Spinal cord (tissue), 9 donors: ENCODE measurements at regions not wholly inside any gene's neighbourhood (a gene's known extent, or its start where the extent isn't known, plus 50 kb on each side); places are given as distances from the start of the nearest gene placed in this dataset.
A peak's percentile ranks its signal among the peaks of the same experiment; 100 is the strongest.
"Not testable (repeated sequence)": the region's sequence is repeated elsewhere in the genome, so short reads cannot be mapped to it uniquely, and the experiment has no call there.

ENCODE experiments used
- DNase-seq, 6 donors: peaks; one replicate each; pipeline versions ENCODE4 v3.0.0 to v3.0.0-alpha.2; 2013 to 2015; ENCODE audit warnings: low spot score in 6 of 6, low read depth in 4 of 6
- H3K27ac ChIP-seq: one replicate; pipeline ENCODE4 v1.5.1; 2013; ENCODE audit warnings: low read depth, low read length, control low read depth
- H3K27me3 ChIP-seq: one replicate; pipeline ENCODE4 v1.6.1; 2013; ENCODE audit warnings: low read length; ENCODE audit not compliant: control insufficient read depth, insufficient read depth
- H3K36me3 ChIP-seq: one replicate; pipeline ENCODE4 v1.6.1; 2013; ENCODE audit warnings: low read length; ENCODE audit not compliant: control insufficient read depth, insufficient read depth
- H3K4me1 ChIP-seq: one replicate; pipeline ENCODE4 v1.6.1; 2013; ENCODE audit warnings: low read length; ENCODE audit not compliant: control insufficient read depth, insufficient read depth
- H3K4me3 ChIP-seq: one replicate; pipeline ENCODE4 v1.5.1; 2013; ENCODE audit warnings: low read depth, low read length, control low read depth
- H3K9me3 ChIP-seq: one replicate; pipeline ENCODE4 v1.6.1; 2013; ENCODE audit warnings: low read length; ENCODE audit not compliant: control insufficient read depth, insufficient read depth
- WGBS: methylation state at CpG from one replicate; pipeline ENCODE4 v1.1.5; 2013; ENCODE audit warnings: missing lambda C conversion rate; ENCODE audit not compliant: insufficient coverage; 5-methylcytosine and 5-hydroxymethylcytosine counted together
- donor health status: healthy.

DNA sequence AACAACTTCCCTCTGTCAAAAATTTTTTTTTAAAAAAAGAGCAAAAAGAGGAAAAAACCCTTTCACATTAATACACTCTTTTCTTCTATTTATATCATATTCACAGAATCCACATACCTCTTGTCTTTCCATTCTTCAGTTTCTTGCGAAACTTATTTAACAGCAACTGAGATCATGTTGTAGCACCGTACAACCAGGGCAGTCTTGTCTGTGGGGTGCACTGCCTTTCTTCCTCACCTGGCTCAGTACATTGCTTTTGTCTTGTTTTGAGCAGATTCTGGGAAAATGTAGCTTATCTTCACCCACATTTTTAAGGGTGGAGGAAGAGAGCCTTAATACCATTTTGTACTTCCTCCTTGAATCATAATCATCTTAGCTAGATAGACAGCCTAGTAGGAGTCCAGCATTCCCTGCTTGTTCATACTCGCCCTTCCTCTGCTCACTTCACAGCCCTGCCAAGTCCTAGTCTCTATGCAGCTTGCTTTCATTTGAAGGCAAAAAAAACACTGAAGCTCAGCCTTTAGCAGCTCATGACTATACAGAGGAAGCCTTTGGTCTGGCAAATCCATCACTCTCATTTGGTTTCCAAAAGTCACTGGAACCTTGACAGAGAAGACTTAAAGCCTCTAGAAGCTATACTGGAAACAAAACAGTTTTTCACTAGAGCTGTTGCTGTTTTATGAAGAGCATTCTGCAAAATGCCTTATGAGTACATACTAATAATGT, 140.6 kb upstream of the BANK1 start:
- H3K27me3 ChIP-seq, result no peaks in the 10 kb centered on the region
- H3K4me1 ChIP-seq, result no peaks in the 10 kb centered on the region
- no peaks in the 10 kb centered on the region for H3K9me3 ChIP-seq
- WGBS, result 65% methylated on average over 2 of the region's 3 CpGs
- H3K4me3 ChIP-seq, result no peak overlapping the region
- no peak overlapping the region for H3K27ac ChIP-seq
- DNase-seq, result peak; percentile 8 to 64 (median 16)
- no peaks in the 10 kb centered on the region for H3K36me3 ChIP-seq

DNA sequence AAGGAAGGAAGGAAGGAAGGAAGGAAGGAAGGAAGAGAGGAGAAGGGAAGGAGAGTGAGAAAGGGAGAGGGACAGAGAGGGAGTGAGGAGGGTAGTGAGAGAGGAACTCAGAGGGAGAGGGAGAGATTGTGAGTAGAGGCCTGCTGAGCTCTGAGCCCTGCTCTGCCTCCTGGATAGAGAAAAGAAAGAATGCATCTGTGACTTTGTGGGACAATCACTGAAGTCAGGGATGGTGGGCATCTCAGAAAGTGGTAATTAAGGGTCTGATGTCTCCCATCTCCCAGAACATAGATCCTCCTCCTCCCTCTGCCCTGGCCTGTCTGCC, 142.9 kb upstream of the BANK1 start:
- no peaks in the 10 kb centered on the region for H3K4me1 ChIP-seq

DNA sequence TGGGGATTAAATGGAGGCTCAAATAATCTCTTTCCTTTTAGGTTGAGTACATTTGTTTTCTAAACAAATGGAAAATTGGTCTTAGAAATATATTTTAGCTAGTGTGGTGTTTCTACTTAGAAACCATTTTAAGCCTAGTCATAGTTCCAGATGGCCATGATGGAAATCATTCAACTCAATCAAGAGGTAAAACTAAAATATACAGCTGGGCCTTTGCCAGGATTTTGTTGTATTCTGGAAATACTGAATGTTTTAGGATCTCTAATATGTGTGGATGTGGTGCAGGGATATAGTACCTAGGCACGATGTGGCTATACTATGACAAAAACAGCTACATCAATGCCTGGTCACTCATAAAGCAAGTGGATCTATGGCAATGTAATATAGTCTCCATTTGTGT, 146.0 kb upstream of the BANK1 start:
- H3K4me3 ChIP-seq, result no peak overlapping the region
- no CpG with 5 or more reads among the region's 1 CpG for WGBS
- H3K4me1 ChIP-seq, result no peaks in the 10 kb centered on the region
- H3K9me3 ChIP-seq, result no peaks in the 10 kb centered on the region
- no peaks in the 10 kb centered on the region for H3K36me3 ChIP-seq
- DNase-seq, result no peak
- no peak overlapping the region for H3K27ac ChIP-seq
- no peaks in the 10 kb centered on the region for H3K27me3 ChIP-seq

More for the DNA sequence above, 142.9 kb upstream of the BANK1 start:
- Histone ChIP-seq H3K27ac (no peak overlapping the region), H3K9me3 (no peaks in the 10 kb centered on the region), H3K36me3 (no peaks in the 10 kb centered on the region), H3K27me3 (no peaks in the 10 kb centered on the region), H3K4me3 (no peak overlapping the region)
- DNase-seq, result no peak

DNA sequence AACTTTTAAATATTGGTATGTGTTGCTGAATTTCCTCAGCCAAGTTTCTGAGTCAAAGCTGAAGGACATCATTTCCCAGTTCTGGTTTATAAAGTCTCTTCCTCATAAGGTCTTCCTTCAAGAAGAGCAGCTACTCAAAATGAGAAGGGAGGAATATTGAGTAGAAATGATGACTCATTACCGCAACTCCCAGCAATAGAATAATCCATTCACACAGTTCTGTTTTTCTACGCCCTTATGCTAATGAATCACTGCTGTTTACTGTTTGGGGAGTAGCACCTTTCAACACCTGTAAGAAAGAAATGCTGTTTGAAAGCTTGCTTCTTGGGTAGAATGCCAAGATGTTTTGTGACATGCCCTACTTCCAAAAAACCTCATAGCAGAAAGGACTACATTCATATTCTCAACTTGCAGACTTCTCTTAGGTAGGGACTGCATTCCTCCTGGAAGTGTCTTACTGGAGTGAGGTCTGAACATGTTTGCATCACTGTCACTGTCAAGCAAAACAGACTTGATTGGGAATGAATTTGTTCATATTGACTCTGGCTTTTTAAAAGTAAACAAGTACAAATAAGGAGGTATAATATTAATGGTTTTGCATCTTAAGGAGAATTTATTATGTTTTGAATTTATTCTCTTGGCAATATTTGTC, 147.2 kb upstream of the BANK1 start:
- no peak for DNase-seq
- Histone ChIP-seq H3K9me3 (no peaks in the 10 kb centered on the region), H3K4me1 (no peaks in the 10 kb centered on the region), H3K27ac (no peak overlapping the region), H3K27me3 (no peaks in the 10 kb centered on the region), H3K36me3 (no peaks in the 10 kb centered on the region), H3K4me3 (no peak overlapping the region)
- WGBS, result no CpG with 5 or more reads among the region's 2 CpGs

DNA sequence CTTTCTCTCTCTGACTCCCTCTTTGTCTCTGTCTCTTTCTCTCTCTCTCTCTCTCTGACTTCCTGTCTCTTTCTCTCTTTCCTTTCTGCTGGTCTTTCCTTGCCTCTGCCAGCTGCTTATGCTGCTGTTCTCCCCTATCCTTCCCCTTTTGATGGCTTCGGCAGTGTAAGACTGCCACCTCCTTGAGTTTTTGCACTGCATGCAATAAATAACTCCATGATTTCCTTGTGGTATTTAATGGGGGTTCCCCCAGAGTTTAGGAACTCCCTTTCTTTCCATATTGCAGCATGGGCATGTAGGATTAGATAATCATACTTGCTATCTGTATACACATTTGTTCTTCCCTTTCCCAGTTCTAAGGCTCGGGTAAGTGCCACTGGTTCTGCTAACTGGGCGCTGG, 157.8 kb upstream of the BANK1 start:
- not testable (repeated sequence) for H3K27ac ChIP-seq, H3K4me3 ChIP-seq, H3K9me3 ChIP-seq, H3K36me3 ChIP-seq, DNase-seq, H3K4me1 ChIP-seq, H3K27me3 ChIP-seq
- WGBS, result no CpG with 5 or more reads among the region's 3 CpGs

DNA sequence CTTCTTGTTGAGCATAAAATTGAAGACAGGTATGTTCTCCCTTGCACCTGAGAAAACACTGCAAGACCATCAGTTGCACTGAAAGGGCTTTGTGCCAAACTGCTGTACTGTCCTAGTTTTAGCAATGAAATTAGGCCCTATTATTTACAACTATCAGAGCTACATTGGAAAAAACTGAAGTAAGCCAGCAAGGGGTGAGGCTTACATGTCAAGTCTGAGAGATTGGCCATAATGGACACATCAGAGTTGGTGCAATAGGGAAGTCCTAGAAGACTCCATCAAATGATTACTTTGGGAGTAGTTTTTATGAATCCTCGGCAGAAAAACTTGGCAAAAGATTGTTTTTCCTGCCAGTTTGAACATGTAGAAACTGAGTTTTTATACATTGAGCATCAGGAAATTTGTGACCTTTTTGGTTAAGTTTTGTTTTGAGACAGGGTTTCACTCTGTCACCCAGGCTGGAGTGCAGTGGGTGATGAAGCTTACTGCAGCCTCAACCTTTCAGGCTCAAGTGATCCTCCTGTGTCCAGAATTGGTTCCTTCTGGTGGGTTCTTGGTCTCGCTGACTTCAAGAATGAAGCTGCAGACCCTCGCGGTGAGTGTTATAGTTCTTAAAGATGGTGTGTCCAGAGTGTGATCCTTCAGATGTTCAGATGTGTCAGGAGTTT, 160.1 kb upstream of the BANK1 start:
- no peak for DNase-seq
- WGBS, result 100% methylated on average over 3 of the region's 4 CpGs
- Histone ChIP-seq H3K4me1 (no peaks in the 10 kb centered on the region), H3K27me3 (no peaks in the 10 kb centered on the region), H3K36me3 (no peaks in the 10 kb centered on the region), H3K27ac (no peak overlapping the region), H3K9me3 (no peaks in the 10 kb centered on the region), H3K4me3 (no peak overlapping the region)

DNA sequence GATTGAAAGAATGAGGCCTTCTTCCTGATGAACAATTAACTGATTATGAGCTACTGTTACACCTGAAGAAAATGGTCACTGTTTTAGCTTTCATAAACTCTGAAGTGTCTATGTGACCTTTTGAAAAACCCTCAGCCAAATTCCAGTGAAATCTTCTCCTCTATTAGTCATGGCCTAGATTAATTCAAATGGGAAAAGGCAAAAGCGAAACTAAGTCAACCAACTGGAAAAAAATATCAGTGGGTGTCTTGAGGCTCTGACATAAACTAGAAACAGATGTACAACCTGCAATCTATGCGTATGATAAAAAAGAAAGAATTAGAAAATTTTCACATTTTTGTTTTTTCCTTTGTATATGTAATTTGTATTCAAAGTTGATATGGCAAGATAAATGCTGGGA, 169.4 kb upstream of the BANK1 start:
- no peak for DNase-seq
- Histone ChIP-seq H3K27me3 (no peaks in the 10 kb centered on the region), H3K4me3 (no peak overlapping the region), H3K27ac (no peak overlapping the region), H3K9me3 (no peaks in the 10 kb centered on the region), H3K4me1 (no peaks in the 10 kb centered on the region), H3K36me3 (no peaks in the 10 kb centered on the region)
- WGBS, result no CpG with 5 or more reads among the region's 2 CpGs

DNA sequence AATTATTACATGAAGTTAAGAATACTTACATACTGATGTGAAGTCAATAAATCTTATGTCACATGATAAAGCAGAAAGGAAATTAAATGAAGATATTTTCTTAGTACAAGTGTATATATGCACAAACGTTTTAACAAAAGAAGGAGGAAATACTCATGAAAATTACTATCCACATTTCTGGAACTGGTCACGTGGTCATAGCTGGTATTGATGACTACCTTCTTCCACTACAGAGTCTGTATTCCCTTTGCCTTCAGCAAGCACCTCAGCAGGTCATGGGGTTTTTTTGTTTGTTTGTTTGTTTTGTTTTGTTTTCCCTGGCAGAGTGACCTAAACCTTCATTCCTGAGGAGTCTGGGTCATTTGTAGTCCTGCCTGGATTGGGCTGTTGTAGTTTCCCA, 174.9 kb upstream of the BANK1 start:
- no CpG with 5 or more reads among the region's 2 CpGs for WGBS
- Histone ChIP-seq H3K36me3 (no peaks in the 10 kb centered on the region), H3K9me3 (no peaks in the 10 kb centered on the region), H3K27ac (no peak overlapping the region), H3K4me1 (no peaks in the 10 kb centered on the region), H3K4me3 (no peak overlapping the region), H3K27me3 (no peaks in the 10 kb centered on the region)
- no peak for DNase-seq

DNA sequence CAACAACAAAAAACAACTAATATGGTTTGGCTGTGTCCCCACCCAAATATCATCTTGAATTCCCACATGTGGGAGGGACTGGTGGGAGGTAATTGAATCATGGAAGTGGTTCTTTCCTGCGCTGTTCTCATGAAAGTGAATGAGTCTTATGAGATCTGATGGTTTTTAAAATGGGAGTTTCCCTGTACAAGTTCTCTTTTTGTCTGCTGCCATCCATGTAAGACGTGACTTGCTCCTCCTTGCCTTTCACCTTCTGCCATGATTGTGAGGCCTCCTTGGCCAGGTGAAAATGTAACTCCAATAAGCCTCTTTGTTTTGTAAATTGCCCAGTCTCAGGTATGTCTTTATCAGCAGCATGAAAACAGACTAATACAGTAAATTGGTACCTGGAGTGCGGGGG, 183.5 kb upstream of the BANK1 start:
- H3K36me3 ChIP-seq, H3K27me3 ChIP-seq, H3K9me3 ChIP-seq, H3K27ac ChIP-seq, DNase-seq, H3K4me3 ChIP-seq, H3K4me1 ChIP-seq: not testable (repeated sequence)
- 92% methylated on average over 1 of the region's 3 CpGs for WGBS

DNA sequence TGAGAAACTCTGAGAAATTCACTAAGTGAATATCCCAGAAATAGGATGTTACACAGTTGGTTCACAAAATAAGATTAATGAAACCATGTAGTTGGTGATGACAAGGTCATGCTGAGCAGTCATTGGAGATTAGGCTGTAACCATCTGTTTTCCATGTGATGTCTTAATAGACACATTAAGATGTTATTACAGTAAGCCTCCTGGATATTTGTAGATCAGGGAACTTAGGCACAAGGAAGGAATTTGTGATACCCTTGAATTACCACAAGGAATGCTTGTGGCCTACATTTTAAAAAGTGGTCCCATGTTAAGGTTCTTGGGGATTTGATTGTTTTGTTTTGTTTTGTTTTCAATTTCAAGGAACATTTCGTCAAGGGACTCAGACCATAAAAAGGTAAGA, 185.6 kb upstream of the BANK1 start:
- DNase-seq, result no peak
- Histone ChIP-seq H3K27me3 (no peaks in the 10 kb centered on the region), H3K27ac (no peak overlapping the region), H3K36me3 (no peaks in the 10 kb centered on the region), H3K4me1 (no peaks in the 10 kb centered on the region), H3K9me3 (no peaks in the 10 kb centered on the region), H3K4me3 (no peak overlapping the region)
- WGBS, result no CpG with 5 or more reads among the region's 1 CpG
